ENCODE measurements at regions not wholly inside any gene's neighbourhood (a gene's known extent, or its start where the extent isn't known, plus 50 kb on each side); places are given as distances from the start of the nearest gene placed in this dataset.
"Not testable (repeated sequence)": the region's sequence is repeated elsewhere in the genome, so short reads cannot be mapped to it uniquely, and the experiment has no call there.

GRCh38 chr5:152058267-152058666, 133.6 kb upstream of the GLRA1 start:
- no peak for DNase-seq (ENCODE audit: low read depth in 2 of 2, low spot score in 1 of 2)

- DNase-seq (ENCODE audit: low read depth in 2 of 2, low spot score in 1 of 2), result no peak
Observed at GRCh38 chr5:152056931-152057330, 132.3 kb upstream of the GLRA1 start.

GRCh38 chr5:152052470-152052869, 127.8 kb upstream of the GLRA1 start:
- DNase-seq (ENCODE audit: low read depth in 2 of 2, low spot score in 1 of 2), result no peak

- DNase-seq (ENCODE audit: low read depth in 2 of 2, low spot score in 1 of 2), result no peak
Observed at GRCh38 chr5:152051499-152052454, 127.1 kb upstream of the GLRA1 start.

- no peak for DNase-seq (ENCODE audit: low read depth in 2 of 2, low spot score in 1 of 2)
Observed at GRCh38 chr5:152046361-152046760, 121.7 kb upstream of the GLRA1 start.

- DNase-seq (ENCODE audit: low read depth in 2 of 2, low spot score in 1 of 2), result not testable (repeated sequence)
Observed at GRCh38 chr5:152038856-152039255, 114.2 kb upstream of the GLRA1 start.

- DNase-seq (ENCODE audit: low read depth in 2 of 2, low spot score in 1 of 2), result not testable (repeated sequence)
Observed at GRCh38 chr5:152026328-152027024, 101.8 kb upstream of the GLRA1 start.

- DNase-seq (ENCODE audit: low read depth in 2 of 2, low spot score in 1 of 2), result no peak
Observed at GRCh38 chr5:152016421-152016820, 91.8 kb upstream of the GLRA1 start.

- no peak for DNase-seq (ENCODE audit: low read depth in 2 of 2, low spot score in 1 of 2)
Observed at GRCh38 chr5:152007653-152008335, 83.1 kb upstream of the GLRA1 start.

- DNase-seq (ENCODE audit: low read depth in 2 of 2, low spot score in 1 of 2), result no peak
Observed at GRCh38 chr5:152004095-152004494, 79.4 kb upstream of the GLRA1 start.
